Sciatic nerve (tissue), 2 donors: ENCODE measurements at regions not wholly inside any gene's neighbourhood (a gene's known extent, or its start where the extent isn't known, plus 50 kb on each side); places are given as distances from the start of the nearest gene placed in this dataset.

Experiments used
- ATAC-seq: fragments of 200-7000 bp; cut with Tn5 transposase; one replicate; pipeline ENCODE4 v1.9.1; 2020; ENCODE audit warnings: mild to moderate bottlenecking, moderate library complexity
- DNase-seq: peaks from one replicate; pipeline ENCODE4 v3.0.0-alpha.2; 2020; ENCODE audit warnings: low spot score
- intact Hi-C: fragments of 100-400 bp; cut with DNase I; formaldehyde crosslinking; loops from one replicate; pipeline ENCODE4 v1.14.2; 2022
- donor health status: DM: no; HTN: no; CAD: no.
- donor health status: DM: no; HTN: no; CAD: no.

- ATAC-seq (no peak), DNase-seq (peak; percentile 57)
- intact Hi-C loops = no loop called here
Observed at GRCh38 chr22:46083383-46084350, 66.7 kb upstream of the PPARA start.

- ATAC-seq = no peak
- intact Hi-C loops = no loop called here
- peak; percentile 51 for DNase-seq
Observed at GRCh38 chr22:46084376-46084775, 66.0 kb upstream of the PPARA start.

DNA sequence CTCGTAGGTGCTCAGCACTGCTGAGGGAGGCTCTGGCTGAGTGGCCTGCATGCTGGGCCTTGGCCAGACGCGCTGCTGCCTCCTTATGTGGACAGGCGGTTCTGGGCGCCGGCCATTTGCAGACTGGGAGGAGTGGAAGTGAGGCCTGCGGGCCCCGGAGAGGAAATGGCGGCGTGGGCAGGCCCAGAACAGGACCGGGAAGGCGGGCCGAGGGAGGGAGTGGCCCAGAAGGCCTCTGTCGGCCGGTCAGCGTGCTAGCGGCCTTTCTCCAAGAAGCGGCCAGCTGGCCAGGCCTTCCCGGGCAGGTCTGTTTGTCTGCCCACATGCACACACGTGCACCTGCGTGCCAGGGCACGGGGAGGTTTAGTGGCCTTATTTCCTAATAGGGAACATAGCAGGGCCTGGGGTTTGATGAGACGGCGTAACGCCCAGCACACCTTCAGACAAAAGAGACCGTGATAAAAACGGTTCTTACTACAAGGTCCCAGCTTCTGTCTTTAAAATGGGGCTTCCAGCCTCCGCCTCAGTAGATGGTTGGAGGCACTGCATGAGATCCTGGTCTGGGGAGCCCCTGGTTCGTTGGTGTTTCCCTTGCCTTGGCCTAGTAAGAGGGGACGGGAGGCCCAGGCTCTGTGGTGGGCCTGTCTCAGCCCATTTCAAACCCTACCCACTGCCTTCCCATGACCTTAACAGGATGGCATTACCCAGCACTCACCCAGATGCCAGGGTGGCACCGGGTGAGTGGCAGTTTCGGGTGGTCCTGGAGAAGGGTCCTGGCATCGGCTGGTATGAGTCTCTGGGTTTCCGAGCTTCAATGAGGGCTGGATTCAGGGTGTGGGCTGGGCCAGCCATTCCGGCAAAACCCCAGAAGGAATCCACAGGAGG lies 65.1 kb upstream of the PPARA start:
- intact Hi-C loops = no loop called here
- peak; percentile 69 for ATAC-seq
- peak; percentile 90 for DNase-seq

- DNase-seq (peak; percentile 83), ATAC-seq (peak; percentile 41)
- intact Hi-C loops = no loop called here
Observed at GRCh38 chr22:46085828-46086576, 64.3 kb upstream of the PPARA start.

DNA sequence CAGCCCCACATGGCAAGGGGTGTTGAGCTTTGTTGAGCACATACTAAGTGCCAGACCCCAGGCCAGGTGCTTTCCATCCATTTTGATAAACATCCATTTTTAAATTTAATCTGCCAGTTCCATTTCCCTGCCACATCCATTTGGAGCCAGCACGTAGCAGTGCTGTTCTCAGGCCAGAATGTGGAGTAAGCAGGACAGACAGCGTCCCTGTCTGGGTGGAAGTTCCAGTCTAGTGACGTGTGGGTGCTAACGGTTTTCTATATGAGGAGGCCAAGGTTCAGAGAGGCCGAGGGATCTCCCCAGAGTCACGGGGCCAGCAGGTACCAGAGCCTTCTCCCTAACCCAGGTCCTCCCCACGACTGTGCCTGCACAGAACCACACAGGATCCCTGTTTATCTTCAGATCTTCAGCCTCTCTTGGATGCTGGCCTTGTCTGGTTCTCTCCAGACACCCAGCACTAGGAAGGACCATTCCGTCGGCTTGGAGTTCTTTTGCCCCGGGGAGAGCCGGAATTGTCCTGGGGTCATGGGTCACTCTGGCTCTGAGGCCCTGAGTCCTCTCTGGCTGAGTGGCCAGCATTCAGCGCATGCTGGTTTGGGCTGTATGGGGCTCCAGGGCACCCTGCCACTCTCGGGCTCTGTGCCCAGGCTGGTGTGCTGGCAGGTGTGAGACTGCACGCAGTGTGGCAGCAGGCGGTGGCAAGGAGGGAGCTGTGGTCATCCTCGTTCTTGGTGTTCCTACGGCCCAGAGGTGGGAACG lies 63.6 kb upstream of the PPARA start:
- peak; percentile 67 for DNase-seq
- ATAC-seq = no peak
- intact Hi-C loops = no loop called here

- intact Hi-C loops = no loop called here
- DNase-seq = no peak
- ATAC-seq = no peak
Observed at GRCh38 chr22:46087336-46087690, 63.0 kb upstream of the PPARA start.

- DNase-seq (peak; percentile 96), ATAC-seq (peak; percentile 86)
- intact Hi-C loops = no loop called here
Observed at GRCh38 chr22:46087816-46088277, 62.5 kb upstream of the PPARA start.

- intact Hi-C loops = no loop called here
- DNase-seq (peak; percentile 74), ATAC-seq (peak; percentile 4)
Observed at GRCh38 chr22:46088541-46089311, 61.6 kb upstream of the PPARA start.

- intact Hi-C loops = no loop called here
- DNase-seq (peak; percentile 59), ATAC-seq (no peak)
Observed at GRCh38 chr22:46089426-46090035, 60.8 kb upstream of the PPARA start.

GRCh38 chr22:46090036-46090591 lies 60.2 kb upstream of the PPARA start:
- ATAC-seq (peak; percentile 5), DNase-seq (peak; percentile 75)
- intact Hi-C loops = no loop called here

DNA sequence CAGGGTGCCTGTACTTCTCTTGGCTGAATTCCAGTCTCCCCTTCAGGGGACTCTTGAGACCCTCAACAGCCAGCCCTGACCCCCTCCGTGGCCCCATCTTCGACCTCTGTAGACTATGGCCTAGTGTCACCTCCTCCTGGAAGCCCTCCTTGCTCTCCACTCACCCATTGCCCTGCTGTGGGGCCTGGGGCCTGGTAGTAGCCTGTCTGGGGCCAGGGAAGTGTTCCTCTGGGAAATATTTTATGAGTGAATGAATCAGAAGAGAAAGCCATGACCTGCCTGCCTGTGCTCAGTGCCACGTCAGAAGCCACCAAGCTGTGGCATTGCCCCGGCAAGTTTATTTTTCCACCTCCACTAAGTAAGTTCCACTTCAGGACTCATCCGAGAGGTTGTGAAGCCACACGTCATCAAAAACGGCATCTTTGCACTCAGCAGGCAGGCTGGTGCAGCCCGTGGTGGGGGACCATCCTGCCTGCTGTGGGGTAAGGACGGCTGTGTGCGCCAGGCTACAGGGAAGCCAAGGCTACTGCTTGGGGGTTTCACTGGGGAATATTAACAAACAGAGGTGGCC lies 59.6 kb upstream of the PPARA start:
- ATAC-seq (no peak), DNase-seq (no peak)
- intact Hi-C loops = no loop called here

GRCh38 chr22:46091277-46091977 lies 58.9 kb upstream of the PPARA start:
- DNase-seq (no peak), ATAC-seq (no peak)
- intact Hi-C loops = no loop called here

DNA sequence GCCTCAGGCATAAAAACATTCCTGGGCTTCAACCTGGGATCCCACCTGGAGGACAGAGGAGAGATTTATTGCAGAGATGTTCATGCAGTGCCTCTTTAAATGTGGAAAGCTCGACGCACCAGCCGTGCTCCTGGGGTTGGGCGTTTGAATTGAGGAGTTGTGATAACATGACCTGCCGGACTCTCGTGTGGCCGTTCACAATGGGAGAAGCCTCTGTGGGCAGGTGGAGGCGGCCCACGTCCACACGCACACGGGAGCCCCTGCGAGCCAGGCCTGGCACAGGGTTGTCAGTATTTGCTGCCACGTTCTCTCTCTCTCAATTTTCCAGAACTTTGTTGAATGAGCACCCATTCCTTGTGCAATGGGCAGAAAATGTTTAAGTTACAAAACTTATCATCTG lies 58.3 kb upstream of the PPARA start:
- DNase-seq (no peak), ATAC-seq (no peak)
- intact Hi-C loops = no loop called here

- intact Hi-C loops = no loop called here
- DNase-seq (no peak), ATAC-seq (no peak)
Observed at GRCh38 chr22:46092670-46093410, 57.5 kb upstream of the PPARA start.

DNA sequence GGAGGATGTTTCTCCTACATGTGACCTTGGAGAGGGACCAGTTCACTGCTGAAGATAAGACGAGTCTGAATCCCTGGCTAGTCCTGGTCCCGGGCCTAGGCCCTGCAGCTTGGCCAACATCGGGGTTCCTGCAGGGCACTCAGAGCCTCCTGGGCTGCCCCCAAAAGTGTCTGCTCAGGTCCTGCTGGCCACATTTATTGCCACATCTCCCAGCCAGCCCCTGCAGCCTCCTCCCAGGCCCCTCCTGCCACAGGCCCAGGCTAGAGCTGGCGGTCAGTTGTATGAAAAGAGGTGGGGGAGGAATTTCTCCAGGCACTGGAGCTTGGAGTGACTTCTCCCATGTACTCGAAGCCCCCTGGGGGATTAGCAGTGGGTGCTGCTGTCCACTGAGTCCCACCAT lies 56.5 kb upstream of the PPARA start:
- DNase-seq = no peak
- no peak for ATAC-seq
- intact Hi-C loops = no loop called here

DNA sequence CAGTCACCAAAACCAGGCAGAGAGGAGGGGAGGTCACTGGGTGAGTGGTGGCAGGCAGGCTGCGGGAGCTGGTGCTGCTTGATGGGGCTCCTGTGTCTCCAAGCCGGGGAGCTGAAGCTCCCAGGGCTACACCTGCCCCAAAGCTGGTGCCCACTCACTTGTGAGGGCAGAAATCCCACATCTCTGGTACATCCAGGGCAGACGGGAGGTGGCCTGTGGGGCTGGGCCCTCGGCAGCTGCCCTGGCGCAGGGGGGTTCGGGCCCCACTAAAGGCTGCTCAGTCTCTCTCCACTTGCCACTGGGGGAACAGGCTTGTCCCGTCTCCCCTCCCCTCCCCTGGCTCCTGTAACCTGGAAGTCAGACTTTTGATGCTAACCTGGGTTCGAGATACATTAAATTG lies 55.6 kb upstream of the PPARA start:
- DNase-seq (no peak), ATAC-seq (no peak)
- intact Hi-C loops = no loop called here
